ENCODE measurements at regions not wholly inside any gene's neighbourhood (a gene's known extent, or its start where the extent isn't known, plus 50 kb on each side); places are given as distances from the start of the nearest gene placed in this dataset.
A peak's percentile ranks its signal among the peaks of the same experiment; 100 is the strongest.
"Not testable (repeated sequence)": the region's sequence is repeated elsewhere in the genome, so short reads cannot be mapped to it uniquely, and the experiment has no call there.

DNA sequence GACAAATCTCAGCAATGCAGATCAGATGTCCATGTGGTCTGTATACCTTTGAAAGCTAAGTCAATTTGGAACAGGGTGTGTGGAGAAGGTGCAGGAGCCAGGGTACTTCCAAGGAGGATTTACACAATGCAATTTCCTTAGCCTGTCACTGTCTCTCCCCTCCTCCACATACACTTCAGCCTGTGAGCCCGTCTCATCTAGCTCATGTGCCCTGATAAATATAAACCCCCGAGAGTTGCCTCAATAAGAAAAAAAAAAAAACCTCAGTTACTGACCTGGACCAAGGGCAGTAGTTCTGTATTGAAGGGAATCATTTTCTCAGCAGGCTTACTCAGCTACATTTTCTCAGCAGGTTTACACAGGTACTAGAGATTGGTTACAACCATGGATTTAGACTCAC is 132.1 kb upstream of the PELI2 start:
- H3K4me3 ChIP-seq (ENCODE audit: low read depth, low read length), result no peak overlapping the region
- TF ChIP-seq, protein P1, sequence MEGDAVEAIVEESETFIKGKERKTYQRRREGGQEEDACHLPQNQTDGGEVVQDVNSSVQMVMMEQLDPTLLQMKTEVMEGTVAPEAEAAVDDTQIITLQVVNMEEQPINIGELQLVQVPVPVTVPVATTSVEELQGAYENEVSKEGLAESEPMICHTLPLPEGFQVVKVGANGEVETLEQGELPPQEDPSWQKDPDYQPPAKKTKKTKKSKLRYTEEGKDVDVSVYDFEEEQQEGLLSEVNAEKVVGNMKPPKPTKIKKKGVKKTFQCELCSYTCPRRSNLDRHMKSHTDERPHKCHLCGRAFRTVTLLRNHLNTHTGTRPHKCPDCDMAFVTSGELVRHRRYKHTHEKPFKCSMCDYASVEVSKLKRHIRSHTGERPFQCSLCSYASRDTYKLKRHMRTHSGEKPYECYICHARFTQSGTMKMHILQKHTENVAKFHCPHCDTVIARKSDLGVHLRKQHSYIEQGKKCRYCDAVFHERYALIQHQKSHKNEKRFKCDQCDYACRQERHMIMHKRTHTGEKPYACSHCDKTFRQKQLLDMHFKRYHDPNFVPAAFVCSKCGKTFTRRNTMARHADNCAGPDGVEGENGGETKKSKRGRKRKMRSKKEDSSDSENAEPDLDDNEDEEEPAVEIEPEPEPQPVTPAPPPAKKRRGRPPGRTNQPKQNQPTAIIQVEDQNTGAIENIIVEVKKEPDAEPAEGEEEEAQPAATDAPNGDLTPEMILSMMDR (IDR thresholded peaks at IDR 0.05; ENCODE audit: low read depth, low read length), result no peak

DNA sequence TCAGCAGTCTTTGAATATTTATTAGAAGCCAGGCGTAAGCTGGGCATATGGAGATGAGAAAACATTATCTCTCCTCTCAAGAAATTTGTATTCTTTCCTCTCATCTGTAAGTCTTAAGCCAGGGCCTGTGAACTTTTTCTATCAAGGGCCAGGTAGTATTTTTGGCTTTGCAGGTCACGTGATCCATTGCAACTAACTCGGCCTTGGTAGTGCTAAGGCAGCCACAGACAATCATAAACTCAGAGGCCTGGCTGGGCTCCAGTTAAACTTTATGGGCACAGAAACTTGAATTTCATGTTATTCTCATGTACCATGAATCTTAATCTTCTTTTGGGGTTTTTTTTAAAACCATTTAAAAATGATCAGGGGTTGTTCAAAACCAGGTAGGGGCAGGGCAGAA is 117.4 kb upstream of the PELI2 start:
- TF ChIP-seq, protein P1 (IDR thresholded peaks at IDR 0.05; ENCODE audit: low read depth, low read length), result no peak
- no peak overlapping the region for H3K4me3 ChIP-seq (ENCODE audit: low read depth, low read length)

DNA sequence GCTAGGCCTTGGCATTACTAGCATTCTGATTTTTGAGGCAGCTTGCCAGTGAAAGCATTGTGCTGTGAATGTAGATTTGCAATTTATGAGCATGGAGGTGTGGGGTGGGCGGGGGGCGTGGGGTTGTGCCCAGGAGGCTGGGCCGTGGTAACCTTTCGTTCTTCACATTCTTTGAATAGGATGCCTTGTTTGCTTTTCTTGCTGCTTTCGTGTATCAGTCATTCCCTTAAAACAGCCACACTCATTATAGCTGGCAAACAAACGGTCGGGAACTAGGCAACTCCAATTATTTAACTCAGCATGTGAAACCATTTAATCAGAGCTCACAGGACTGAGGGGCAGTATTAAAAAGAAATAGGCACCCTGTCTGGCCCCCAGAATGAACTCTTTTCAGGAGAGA is 115.9 kb upstream of the PELI2 start:
- no peak overlapping the region for H3K4me3 ChIP-seq (ENCODE audit: low read depth, low read length)
- TF ChIP-seq, protein P1 (IDR thresholded peaks at IDR 0.05; ENCODE audit: low read depth, low read length), result no peak

DNA sequence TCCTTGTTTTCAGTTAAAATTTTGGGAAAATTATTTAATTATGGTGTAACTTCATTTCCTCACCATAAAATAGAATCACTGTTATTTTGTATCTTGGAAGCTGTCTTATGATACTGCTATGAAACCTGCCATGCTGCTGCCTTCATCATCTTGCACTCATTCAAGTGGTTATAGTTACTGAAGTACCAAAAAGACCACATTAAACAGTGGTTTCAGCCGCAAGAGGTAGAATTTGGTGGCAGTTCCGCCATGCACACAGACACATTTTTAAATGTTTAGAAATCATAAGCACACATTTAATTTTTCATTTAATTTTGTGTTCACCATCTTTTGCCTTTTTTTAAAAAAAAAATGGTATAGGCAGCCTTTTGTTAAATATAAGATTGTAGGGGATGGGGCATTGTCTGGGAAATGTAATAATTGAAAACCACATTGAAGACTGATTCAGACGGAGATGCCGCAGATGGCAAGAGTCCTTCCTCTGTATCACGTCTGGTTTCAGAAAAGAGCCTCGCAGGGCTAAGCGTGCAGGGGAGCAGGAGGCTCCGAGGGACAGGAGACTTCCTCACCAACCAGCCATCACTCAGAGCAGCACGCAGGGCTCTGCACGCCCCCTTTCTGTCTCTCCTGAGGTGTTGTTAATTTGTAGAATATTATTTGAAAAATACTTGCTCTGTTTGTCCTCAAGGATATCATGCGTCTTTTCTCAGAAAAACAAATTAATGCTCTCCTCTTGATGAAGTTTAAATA is 115.2 kb upstream of the PELI2 start:
- TF ChIP-seq, protein P1 (IDR thresholded peaks at IDR 0.05; ENCODE audit: low read depth, low read length), result no peak
- no peak overlapping the region for H3K4me3 ChIP-seq (ENCODE audit: low read depth, low read length)

DNA sequence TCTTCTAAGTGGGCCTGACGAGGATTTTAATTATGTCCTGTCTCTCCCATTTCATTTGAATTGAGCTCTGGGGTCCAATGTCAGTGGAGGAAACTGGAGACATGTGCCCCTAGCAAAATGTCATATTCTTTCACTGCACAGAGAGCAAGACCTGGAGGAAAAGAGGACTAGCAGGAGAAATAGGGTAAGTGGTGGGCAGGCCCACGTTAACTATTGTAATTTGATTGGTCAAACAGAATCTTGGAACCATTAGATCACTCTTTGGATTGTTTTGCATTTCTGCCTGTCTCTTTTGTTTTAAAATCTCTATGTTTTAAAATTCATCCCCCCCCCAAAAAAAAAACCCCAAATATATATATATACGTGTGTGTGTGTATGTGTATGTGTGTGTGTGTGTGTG is 113.9 kb upstream of the PELI2 start:
- TF ChIP-seq, protein P1 (IDR thresholded peaks at IDR 0.05; ENCODE audit: low read depth, low read length), result no peak
- H3K4me3 ChIP-seq (ENCODE audit: low read depth, low read length), result no peak overlapping the region

DNA sequence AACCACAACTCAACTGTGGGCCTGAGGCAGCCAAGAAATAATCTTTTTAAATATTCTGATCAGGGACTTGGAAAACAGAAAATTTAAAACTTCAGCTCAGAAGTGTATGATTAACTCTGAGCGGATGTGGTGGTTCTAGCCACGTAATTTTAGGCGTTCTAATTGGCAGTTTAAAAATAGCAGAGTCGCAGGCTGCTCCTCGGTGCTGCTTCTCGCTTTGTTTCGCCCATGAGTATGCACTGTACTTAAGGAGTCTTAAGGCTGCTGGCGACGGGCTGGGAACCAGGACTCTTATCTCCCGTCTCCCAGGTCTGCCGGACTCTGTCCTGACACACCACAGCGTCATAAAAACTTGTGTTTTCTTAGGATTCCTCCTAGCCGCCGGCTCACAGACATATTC is 113.4 kb upstream of the PELI2 start:
- H3K4me3 ChIP-seq (ENCODE audit: low read depth, low read length), result peak overlapping the region; percentile 29
- TF ChIP-seq, protein P1 (IDR thresholded peaks at IDR 0.05; ENCODE audit: low read depth, low read length), result no peak

DNA sequence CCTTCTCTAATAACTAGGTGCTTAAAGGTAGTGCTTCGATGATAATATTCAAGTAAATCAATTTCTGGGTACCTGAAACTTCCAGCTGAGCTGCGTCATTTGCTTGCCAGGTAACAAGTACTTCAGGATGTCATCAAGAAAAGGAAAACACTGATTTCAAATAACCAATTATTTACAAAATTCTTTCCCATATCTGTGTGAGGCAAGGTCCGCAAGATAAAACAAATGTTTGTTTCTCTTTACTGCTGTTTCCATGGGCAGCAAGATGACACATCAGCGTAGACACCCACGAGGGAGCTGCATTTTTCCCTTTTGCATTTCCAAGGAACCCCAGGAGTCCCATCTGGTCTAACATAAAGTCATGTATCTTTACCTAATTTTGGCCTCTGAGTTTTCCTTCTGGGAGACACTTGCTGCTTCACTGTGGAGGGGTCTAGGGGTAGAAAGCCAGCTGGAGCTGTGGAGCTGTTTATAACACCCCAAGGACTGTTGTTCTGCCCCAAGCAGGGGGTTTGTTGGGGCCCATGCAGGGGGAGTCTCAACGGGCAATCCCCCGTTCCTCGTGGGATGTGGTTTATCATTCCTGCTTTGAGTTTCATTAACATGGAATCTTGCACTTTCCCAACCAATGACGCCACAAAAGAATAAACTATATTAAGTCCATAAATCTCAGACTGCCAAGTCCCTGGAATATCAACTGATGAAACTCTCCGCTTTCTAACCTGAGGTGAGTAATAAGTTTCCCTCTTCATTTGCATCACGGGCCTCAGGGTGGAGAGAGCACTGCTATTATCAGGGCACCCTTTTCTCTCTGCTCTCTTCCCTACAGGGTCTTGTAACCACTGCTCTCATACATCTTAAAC is 112.8 kb upstream of the PELI2 start:
- H3K4me3 ChIP-seq (ENCODE audit: low read depth, low read length), result peak overlapping the region; percentile 29
- TF ChIP-seq, protein P1 (IDR thresholded peaks at IDR 0.05; ENCODE audit: low read depth, low read length), result no peak

DNA sequence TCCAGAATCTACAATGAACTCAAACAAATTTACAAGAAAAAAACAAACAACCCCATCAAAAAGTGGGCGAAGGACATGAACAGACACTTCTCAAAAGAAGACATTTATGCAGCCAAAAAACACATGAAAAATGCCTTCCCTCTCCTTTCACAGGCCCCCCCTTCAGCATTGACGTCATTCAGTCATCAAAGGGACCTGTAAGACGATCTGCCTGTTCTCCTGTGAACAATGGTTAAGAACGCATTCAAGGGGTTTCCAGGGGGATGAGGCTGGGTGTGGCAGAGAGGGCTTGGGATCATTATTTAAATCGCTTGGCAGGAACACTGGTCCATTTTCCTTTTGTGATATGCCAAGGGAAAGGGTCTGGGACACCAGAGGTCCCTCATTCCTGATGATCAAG is 110.7 kb upstream of the PELI2 start:
- not testable (repeated sequence) for H3K4me3 ChIP-seq (ENCODE audit: low read depth, low read length)
